HG02588 (cell line): ENCODE measurements at regions not wholly inside any gene's neighbourhood (a gene's known extent, or its start where the extent isn't known, plus 50 kb on each side); places are given as distances from the start of the nearest gene placed in this dataset.

Experiments
- ATAC-seq: cut with Tn5 transposase; IDR thresholded peaks from one replicate; pipeline ENCODE4 v1.9.1; 2021; ENCODE audit warnings: mild to moderate bottlenecking, moderate library complexity; ENCODE audit not compliant: unreplicated experiment

DNA sequence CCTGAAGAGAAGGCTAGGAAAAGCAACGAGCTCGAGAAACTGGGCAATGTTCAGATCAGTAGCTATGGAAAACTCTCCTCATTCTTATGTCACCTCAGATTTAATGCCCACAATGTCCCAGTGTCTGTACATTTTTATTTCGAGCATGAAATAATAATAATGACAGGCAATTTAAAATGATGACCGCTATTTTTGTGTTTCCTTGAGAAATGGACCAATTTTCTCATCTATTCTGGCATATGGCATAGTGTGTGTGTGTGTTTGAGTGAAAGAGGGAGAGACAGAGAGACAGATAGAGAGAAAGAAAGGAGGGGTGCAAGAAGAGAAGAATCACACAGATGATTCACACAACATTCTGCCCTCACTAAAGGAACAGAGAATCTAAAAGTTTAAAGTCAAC lies 119.1 kb upstream of the C1orf21 start:
- no peak for ATAC-seq

DNA sequence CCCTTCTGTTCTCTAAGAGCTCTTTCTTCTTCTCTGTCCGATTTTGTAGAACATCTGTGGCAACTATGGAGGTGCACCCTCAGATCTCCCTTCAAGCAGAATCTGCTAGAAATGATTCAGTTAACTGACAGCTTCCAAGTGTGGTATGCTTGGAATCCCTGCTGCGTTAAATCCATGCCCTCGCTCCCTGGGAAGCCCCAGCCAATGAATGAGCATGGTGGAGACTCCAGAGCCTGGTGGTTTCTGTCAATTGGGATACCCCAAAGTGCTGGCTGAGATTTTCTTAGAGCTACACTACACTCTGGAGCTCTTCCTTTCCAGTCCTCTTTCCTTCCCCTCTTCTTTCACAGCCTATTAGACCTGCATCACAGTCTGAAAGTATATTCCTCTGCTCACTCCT lies 116.3 kb upstream of the C1orf21 start:
- no peak for ATAC-seq

DNA sequence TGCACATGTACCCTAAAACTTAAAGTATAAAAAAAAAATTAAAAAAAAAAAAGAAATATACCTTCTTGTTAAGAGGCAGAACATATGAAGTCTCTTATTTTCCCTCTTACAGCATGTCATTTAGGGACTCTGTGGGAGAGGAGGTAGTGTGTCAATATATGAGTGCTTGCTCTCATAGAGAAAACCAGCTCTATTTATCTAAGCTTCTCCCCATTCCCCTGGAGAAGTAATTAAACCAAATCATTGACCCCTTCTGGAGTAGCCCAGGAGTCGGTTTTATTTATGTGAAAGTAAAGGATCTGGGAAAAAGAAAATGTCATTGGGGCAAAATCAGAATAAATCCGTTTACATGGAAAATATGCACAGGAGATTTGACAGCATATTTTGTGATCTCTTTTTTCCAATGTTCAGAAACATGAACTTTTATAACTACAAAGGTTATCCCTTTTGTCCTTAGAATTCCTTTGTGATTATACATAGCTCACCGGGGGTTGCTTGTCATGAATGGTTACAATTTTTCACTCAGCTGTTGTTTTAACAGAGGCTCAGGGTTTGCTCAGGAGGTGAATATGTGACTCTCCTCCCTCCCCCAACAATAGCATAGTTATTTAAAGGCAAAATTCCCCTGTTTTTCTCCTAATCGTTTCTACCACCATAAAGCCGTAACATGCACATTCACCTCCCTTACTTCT lies 114.5 kb upstream of the C1orf21 start:
- no peak for ATAC-seq

DNA sequence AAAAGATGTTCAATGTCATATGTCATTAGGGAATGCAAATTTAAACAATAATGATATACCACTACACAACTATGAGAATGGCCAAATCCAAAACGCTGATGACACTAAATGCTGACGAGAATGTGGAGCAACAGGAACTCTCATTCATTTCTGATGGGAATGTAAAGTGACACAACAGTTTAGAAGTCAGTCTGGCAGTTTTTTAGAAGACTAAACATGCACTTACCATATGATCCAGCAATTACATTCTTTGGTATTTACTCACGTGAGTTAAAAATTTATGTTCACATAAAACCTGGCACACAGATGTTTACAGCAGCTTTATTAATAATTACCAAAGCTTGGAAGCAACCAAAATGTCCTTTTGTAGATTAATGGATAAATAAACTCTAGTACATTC lies 110.4 kb upstream of the C1orf21 start:
- ATAC-seq: no peak

DNA sequence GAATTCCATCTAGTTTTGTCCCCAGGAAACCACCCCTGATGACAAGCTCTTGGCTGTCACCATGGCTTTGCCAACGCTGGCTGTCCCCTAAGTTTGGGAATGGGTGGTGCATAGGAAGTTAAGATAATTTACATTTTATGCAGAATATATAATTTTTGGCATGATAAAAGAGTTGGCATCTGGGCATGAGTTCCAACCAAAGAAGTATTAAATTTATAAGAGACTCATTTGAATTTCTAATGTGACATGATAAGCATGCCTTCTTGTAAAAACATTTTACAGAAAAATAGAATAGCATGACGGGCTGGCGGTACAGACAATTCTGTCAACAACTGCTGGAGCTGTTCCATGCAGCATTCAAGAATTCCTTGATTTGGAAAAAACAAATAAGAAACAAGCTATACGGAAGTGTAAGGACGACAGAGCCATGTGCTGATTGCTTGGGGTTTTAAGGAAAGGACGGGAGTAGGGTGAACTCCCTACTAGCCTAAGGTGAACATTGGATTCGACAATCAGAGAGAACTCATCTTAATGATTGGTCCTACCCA lies 106.8 kb upstream of the C1orf21 start:
- no peak for ATAC-seq

DNA sequence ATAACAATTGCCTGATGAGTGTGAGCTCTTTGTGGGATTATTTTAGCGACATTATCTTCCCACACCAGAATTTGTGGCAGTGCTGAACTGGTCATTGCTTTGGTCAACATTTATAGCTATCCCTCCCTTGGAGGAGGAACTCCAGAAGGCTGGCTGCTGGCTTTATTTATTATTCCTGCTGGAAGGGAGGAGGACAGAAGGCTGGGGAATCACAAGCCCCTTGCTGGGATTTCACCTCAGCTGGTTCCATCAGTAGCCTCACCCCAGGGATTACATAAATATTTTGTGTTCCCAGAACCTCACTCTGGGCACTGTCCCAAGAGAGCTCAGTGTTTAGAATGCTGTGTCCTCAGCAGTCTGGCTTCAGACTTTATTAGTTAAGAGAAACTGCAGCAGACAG lies 102.8 kb upstream of the C1orf21 start:
- ATAC-seq: no peak

DNA sequence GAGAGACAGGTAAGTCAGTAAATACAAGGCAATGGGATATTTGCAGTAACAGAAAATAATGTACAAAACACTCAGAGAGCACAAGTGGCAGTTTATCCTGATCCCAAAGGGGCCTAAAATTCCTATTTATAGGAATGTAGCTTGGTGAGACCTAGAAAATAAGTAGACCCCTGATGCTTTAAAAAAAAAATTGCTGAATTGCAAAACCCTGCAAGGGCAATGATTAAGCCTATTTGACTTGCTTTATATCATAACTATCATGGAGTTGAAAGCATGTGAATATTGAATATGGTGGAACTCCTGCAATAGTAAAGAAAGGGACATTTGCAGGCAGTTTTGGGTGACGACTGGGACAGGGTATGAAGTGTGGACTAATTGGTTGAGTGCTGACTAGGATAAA lies 101.9 kb upstream of the C1orf21 start:
- ATAC-seq: no peak

DNA sequence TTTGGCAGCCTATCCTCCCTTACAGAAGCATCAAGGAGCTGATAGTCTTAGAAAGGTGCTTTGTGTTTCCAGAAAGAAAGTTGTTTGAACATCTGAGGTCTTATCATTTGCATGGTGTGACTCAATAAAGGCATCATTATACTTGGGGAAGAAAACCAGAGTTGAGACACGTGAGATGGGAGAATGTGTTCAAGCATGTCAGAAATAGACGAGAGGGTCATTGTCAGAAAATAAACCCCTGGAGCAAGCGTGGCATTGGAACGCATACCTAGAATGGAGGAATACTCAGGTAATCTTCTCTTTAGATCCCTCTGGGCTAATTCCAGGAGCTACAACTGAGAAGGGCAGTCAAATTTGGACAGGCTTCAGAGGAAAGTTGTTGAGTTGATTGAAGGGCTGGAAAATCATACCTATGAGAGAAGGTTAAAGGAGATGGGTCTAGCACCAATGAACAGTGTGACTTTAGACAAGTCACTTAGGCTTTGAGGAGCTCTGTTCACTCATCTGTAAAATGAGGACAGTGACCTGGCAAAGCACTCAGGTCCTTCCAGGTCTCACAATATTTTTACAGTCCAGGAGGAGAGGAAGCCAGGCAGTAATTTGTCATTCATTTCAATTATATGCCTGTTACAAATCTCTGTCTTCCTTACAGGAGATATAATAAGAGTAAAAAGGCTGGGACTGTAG lies 101.3 kb upstream of the C1orf21 start:
- ATAC-seq: no peak

DNA sequence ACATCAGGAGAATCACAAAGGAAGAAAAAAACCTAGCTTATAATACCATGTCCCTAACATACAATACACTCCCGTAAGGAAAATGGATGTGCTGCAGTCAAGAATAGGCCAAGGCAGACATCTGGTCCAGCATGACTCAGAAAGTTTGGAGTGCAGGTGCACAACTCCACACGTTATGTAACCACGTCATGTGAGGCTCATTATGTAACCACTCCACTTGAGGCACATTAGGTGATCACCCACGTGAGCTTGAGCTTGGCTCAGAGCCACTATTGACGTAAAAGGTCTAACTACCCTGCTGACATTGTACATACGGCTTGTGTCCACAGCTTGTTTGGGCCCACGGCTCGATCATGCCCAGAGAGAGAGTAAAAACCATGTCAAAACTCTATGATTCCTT lies 99.8 kb upstream of the C1orf21 start:
- no peak for ATAC-seq

DNA sequence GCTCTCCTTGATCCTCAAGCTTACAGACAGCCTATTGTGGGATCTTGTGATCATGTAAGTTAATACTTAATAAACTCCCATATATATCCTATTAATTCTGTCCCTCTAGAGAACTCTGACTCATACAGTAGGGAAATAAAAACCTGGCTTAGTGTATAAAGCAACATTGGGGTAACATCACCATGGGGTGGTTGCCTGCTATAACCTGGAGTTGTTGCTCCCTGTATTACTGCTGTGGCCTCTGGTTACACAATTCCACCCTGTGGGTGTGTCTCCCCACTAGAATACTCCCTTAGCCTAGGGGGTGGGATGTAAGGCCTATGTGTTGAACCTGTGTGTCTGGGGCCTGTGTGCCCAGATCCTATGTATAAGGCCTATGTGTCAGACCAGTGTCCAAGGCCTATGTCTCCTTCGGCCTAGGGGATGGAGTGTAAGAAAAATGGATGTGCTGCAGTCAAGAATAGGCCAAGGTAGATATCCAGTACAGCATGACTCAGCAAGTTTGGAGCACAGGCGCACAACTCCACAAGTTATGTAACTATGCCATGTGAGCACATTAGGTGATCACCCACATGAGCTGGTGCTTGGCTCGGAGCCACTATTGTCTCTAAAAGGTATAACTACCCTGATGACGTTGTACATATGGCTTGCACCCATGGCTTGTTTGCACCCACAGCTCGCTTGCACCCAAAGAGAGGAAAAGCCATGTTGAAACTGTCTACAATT lies 96.8 kb upstream of the C1orf21 start:
- ATAC-seq: no peak

DNA sequence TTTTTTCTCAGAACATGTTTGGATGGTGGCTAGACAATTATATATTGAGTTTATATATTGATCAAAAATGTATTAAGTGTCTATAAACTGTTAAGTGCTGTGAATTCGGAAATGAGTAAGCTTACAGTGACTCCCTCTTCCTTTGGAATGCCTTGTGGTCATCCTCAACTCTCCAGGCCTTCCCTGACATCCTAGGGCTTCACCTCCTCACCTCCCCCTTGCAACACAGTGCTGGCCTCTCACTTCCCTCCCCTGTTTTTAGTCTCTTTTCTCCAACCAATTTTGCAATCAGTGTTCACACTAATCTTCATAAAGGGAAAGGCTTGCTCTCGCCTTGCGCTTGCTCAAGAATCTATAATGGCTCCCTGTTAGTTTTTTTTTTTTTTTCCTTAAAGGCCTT lies 95.1 kb upstream of the C1orf21 start:
- no peak for ATAC-seq

DNA sequence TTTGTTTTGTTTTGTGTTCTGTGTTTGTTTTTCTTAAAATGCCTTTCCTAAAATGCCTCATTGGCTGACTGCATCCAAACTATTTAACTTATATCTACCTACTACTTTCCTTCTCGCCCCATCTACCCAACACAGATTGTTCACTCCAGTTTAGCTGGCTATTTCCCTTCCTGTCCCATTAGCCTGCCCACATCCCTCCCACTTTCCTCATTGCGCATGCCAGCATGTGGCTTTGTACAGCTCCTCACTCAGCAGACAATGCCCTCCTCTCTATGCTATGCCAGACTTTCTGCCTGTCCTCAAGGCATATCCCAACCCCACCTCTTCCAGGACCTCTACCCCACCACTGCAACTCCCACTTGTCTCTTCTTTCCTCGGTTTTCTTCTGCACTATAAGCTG lies 94.7 kb upstream of the C1orf21 start:
- ATAC-seq: no peak

DNA sequence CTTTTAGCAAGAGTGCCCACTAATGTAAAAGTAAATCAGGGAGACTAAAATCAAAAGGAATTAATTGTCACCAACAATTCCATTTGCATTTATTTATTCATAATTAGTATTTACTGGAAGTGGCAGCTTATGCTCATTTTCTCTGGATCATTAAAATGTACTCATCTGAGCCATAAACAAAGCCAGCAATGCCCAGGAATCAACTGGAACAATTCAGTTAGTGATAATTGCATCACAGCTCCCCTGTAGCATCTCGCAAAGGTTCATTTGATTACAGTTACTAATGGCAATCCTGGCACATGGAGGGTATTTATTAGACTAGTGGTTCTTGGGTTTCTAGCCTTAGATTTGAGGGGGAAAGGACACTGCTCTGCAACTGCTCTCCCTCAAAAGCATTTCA lies 92.7 kb upstream of the C1orf21 start:
- ATAC-seq: no peak

DNA sequence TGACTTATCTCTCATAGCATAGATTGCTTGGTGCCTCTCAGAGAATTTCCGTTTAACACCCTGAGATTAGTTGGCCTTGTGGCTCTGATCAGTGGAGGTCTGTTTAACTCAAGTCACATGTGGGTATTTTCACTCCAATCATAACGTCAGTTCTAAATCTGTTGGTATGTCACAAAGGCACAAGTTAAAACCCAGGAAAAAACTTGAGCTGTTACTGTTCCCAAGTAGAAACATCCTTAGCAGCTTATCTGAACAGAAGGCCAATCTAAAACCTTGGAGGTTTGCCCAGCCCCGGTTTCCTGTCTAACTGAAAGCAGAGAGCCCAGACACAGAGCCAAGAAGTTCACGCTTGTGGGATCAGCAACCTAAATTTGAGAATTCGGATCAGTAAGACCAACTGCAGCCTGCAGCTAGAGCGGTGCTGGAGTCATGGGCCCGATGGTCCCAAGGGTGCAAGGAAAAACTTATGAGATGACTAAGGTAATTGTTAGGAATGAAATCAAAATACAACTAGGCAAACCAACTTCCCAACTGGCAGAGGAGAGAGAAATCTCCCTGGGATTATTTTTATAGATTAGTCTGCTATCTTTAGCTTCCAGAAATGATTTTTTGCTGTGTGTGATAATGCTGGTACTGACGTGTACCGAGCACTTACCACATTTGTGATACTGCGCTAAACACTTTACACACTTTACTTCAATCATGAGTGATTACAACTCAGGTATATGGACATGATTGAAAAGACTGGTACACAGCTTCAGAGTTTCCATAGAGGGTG lies 90.2 kb upstream of the C1orf21 start:
- no peak for ATAC-seq

DNA sequence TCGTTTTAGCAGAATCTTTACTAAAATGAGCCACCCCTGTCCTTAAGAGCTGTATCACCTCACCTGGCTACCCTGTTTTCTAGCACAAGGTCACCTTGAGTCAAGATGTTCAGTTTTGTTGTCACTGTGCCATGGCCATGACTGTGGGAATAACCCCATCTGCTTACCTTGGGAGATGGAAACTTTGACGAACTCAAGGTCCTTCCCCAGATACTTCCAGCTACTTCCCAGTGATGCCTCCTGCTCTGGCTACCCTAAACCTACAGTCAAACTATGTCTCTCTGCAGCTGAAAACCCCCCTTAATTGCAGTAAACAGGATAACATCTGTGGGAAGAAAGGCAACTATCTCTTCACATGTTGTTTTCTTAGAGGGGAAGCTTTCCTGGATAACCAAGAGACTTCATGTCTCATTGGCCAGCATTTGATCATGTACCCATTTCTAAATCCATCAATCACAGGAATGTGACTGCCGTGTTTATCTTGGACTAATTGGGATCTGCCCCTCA lies 89.5 kb upstream of the C1orf21 start:
- ATAC-seq: no peak

DNA sequence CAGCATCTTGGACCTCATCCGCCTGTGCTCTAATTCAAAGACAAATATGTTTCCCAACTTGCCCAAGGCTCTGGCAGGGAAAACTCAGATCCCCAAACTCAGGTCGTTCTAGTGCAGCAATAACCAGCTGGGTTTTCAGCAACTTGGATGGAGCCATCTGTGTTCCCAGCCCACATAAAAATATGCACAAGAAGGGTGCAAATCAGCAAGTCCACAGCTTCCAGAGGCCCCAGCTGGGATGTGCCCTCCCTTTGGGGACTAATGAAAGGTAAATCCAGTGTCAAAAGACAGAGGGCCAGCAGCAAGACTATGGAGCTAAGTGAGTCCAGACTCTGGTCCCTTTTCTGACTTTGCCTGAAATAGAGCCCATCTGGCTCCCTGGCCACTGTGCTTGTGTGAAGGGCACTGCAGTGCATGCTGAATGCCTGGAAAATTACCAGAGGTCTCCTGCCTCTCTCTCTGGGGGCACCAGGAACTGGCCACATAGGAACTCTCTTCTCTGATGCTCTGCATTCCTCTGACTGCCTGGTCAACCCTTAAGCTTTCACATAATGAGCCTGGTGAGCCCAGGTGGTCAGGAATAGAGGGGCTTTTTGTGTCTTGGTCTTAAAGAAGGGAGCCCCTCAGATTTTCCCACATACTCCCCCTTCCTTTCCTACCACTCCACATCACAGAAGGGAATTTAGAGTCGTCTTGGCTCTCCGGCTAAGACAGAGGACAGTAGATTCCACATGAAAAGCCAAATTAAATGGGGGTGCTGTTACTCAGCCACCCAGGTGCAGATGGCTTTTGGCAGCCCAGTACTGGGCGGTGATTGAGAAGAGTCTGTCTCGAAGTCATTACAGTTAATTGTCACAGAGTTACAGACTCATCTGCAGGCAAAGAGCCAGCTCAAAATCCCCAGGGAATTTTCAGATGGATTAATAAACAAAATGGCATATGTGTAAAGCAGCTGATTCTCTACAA lies 88.1 kb upstream of the C1orf21 start:
- ATAC-seq: no peak

DNA sequence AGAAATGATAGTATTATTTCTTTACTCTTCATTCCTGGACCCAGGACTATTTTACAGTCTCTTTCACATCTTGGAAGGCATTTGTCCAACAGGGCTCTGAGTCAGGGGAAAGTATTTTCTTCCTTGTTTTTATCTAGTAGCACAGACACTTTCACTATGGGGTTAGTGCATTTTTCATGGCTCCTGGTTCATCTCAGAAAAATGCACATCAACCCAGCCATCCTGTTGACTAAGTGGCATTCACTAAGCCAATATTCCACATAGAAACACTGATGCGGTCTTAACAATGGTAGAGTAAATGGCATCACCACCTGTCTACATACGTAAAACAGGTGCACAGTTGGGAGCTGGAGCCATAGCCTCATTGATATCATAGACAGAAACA lies 87.4 kb upstream of the C1orf21 start:
- ATAC-seq: no peak

DNA sequence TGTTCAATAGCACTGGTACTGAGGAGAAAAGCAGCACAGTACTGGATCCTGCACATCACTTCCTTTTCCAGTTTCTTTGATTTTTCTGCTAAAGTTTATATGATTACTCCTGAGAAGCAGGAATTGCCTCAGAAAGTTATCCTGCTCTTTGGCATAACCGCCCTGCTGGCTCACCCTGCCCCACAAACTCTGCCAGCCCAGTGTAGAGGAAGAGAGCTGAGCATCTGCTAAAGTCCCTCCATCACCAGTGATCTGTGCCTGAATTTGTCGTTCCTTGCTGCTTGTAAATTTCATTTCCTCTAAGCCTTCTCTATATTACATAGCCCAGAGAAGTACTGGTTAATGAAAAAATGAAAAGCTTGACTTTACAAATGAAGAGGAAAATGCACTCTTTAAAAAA lies 87.0 kb upstream of the C1orf21 start:
- ATAC-seq: no peak

DNA sequence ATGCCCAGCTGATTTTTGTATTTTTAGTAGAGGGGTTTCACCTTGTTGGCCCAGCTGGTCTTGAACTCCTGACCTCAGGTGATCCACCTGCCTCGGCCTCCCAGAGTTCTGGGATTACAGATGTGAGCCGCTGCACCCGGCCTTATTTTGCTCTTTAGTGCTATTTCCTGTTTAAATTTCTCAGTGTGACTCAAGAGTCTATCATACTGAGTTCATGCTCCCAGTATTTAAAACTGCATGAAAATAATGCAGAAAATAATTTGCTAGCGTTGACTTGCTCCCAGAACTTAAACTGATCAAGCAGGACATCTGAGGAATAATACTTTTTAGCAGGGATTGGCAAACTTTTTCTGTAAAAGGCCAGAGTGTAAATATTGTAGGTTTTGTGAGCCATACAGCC lies 86.4 kb upstream of the C1orf21 start:
- no peak for ATAC-seq

DNA sequence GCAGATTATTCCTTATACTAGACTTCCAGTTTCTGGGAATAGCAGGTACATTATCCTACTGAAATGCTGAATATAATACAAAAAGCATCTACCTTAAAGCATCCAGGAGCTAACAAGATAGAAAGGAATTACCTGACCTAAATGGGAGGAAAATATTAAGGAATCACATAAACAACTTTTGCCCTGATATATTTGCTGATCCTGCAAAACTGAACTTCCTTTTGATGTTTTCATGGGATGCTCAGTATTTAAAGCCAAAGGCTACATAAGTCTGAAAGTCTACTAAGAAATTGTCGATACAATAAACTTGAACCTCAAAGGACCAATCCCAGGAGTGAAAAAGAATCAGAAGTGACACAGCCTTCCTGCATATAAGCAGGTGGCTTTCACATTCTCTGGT lies 85.6 kb upstream of the C1orf21 start:
- ATAC-seq: no peak
